Muscle of arm (tissue), 1 donor: ENCODE measurements at regions not wholly inside any gene's neighbourhood (a gene's known extent, or its start where the extent isn't known, plus 50 kb on each side); places are given as distances from the start of the nearest gene placed in this dataset.
"Not testable (repeated sequence)": the region's sequence is repeated elsewhere in the genome, so short reads cannot be mapped to it uniquely, and the experiment has no call there.

Experiments
- DNase-seq: peaks from one replicate; pipeline ENCODE4 v3.0.0-alpha.2; 2013

- DNase-seq = no peak
These were observed 327.1 kb upstream of the VCX start for GRCh38 chrX:7515681-7516413.

GRCh38 chrX:7514871-7515599, 327.9 kb upstream of the VCX start:
- DNase-seq = no peak

- DNase-seq = no peak
These were observed 330.1 kb upstream of the VCX start for GRCh38 chrX:7512845-7513244.

- DNase-seq = no peak
These were observed 339.7 kb upstream of the VCX start for GRCh38 chrX:7503251-7503650.

- no peak for DNase-seq
These were observed 342.6 kb upstream of the VCX start for GRCh38 chrX:7500386-7500785.

- DNase-seq = no peak
These were observed 338.6 kb upstream of the PUDP start for GRCh38 chrX:7486505-7486904.

- no peak for DNase-seq
These were observed 337.1 kb upstream of the PUDP start for GRCh38 chrX:7485061-7485460.

- no peak for DNase-seq
These were observed 332.8 kb upstream of the PUDP start for GRCh38 chrX:7480721-7481120.

GRCh38 chrX:7462110-7462509, 314.2 kb upstream of the PUDP start:
- no peak for DNase-seq

GRCh38 chrX:7461051-7461450, 313.1 kb upstream of the PUDP start:
- not testable (repeated sequence) for DNase-seq

- DNase-seq = no peak
These were observed 300.0 kb upstream of the PUDP start for GRCh38 chrX:7447801-7448499.

GRCh38 chrX:7446815-7447214, 298.9 kb upstream of the PUDP start:
- no peak for DNase-seq

GRCh38 chrX:7444967-7445366, 297.0 kb upstream of the PUDP start:
- DNase-seq = no peak

- DNase-seq = no peak
These were observed 293.6 kb upstream of the PUDP start for GRCh38 chrX:7441586-7441985.

GRCh38 chrX:7435822-7436221, 287.9 kb upstream of the PUDP start:
- DNase-seq = no peak

GRCh38 chrX:7432901-7433300, 284.9 kb upstream of the PUDP start:
- DNase-seq = no peak

- DNase-seq = no peak
These were observed 272.8 kb upstream of the PUDP start for GRCh38 chrX:7420717-7421116.

- no peak for DNase-seq
These were observed 266.8 kb upstream of the PUDP start for GRCh38 chrX:7414753-7415152.

- no peak for DNase-seq
These were observed 264.9 kb upstream of the PUDP start for GRCh38 chrX:7412840-7413239.

- DNase-seq = no peak
These were observed 261.9 kb upstream of the PUDP start for GRCh38 chrX:7409866-7410265.

- no peak for DNase-seq
These were observed 251.4 kb upstream of the PUDP start for GRCh38 chrX:7399373-7399772.

- no peak for DNase-seq
These were observed 242.5 kb upstream of the PUDP start for GRCh38 chrX:7390441-7390840.

GRCh38 chrX:7389576-7389975, 241.6 kb upstream of the PUDP start:
- DNase-seq = no peak
